PC-9 (cell line): ENCODE measurements at regions not wholly inside any gene's neighbourhood (a gene's known extent, or its start where the extent isn't known, plus 50 kb on each side); places are given as distances from the start of the nearest gene placed in this dataset.

Experiments used
- EZH2 ChIP-seq: fragments of 200-600 bp; sonication (generic); IDR thresholded peaks from 2 replicates; pipeline ENCODE4 v1.8.0; 2017; ENCODE audit warnings: antibody characterized with exemption, low read depth
- TF ChIP-seq, protein P1 (sequence below): fragments of 200-600 bp; sonication (generic); conservative IDR thresholded peaks from 2 replicates; pipeline ENCODE4 v1.6.1; 2017; ENCODE audit warnings: mixed run types, antibody characterized with exemption, mild to moderate bottlenecking, moderate library complexity

DNA sequence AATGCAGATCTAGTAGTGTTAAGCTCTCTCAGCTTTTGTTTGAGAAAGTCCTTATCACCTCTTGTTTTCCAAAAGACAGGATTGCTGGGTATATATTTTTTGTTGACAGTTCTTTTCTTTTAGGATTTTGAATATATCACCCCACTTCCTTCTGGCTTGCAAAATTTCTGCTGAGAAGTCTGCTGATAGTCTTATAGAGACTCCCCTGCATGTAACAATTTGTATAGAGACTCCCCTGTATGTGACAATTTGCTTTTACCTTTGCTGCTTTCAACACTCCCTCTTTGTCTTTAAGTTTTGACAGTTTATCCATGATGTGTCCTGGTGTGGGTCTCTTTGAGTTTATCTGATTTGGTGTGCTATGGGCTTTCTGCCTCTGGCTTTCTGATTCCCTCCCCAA lies 115.0 kb upstream of the CCDC85A start:
- no peak for TF ChIP-seq EZH2
- TF ChIP-seq, protein P1, sequence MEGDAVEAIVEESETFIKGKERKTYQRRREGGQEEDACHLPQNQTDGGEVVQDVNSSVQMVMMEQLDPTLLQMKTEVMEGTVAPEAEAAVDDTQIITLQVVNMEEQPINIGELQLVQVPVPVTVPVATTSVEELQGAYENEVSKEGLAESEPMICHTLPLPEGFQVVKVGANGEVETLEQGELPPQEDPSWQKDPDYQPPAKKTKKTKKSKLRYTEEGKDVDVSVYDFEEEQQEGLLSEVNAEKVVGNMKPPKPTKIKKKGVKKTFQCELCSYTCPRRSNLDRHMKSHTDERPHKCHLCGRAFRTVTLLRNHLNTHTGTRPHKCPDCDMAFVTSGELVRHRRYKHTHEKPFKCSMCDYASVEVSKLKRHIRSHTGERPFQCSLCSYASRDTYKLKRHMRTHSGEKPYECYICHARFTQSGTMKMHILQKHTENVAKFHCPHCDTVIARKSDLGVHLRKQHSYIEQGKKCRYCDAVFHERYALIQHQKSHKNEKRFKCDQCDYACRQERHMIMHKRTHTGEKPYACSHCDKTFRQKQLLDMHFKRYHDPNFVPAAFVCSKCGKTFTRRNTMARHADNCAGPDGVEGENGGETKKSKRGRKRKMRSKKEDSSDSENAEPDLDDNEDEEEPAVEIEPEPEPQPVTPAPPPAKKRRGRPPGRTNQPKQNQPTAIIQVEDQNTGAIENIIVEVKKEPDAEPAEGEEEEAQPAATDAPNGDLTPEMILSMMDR: no peak
